A673 (cell line): ENCODE measurements at regions not wholly inside any gene's neighbourhood (a gene's known extent, or its start where the extent isn't known, plus 50 kb on each side); places are given as distances from the start of the nearest gene placed in this dataset.
"Not testable (repeated sequence)": the region's sequence is repeated elsewhere in the genome, so short reads cannot be mapped to it uniquely, and the experiment has no call there.

ENCODE experiments used
- BruUV-seq: library from RNA; stranded (reverse); fragments of 400-500 nt; replicated peaks from 2 replicates; lab custom pipeline; 2021; lab: Mats Ljungman, UMichigan
- CTCF ChIA-PET: fragments of 300-600 bp; sonication (Branson Sonifier 250); formaldehyde crosslinking; loops from one replicate; lab custom pipeline; 2022; ENCODE audit warnings: antibody characterized with exemption; lab: Charles Lee
- POLR2A ChIA-PET: fragments of 300-600 bp; sonication (Branson Sonifier 250); formaldehyde crosslinking; loops from one replicate; lab custom pipeline; 2022; ENCODE audit warnings: antibody characterized with exemption; ENCODE audit not compliant: low non-redundant PET; lab: Charles Lee
- DNase-seq: peaks from one replicate; pipeline ENCODE4 v3.0.0-alpha.2; 2015; ENCODE audit warnings: low spot score
- H3K27ac ChIP-seq: fragments of 200-600 bp; sonication (generic); 2 replicates; pipeline ENCODE4 v1.5.1; 2016; ENCODE audit warnings: mixed run types, low read depth, mild to moderate bottlenecking, mixed read lengths, antibody characterized with exemption, low read length; ENCODE audit not compliant: poor library complexity, severe bottlenecking
- H3K27me3 ChIP-seq: fragments of 200-600 bp; sonication (generic); replicated peaks from 2 replicates; pipeline ENCODE4 v1.6.1; 2017; ENCODE audit warnings: mixed run types, low read depth, mild to moderate bottlenecking, mixed read lengths, antibody characterized with exemption, low read length; ENCODE audit not compliant: insufficient read depth, poor library complexity
- H3K36me3 ChIP-seq: fragments of 200-600 bp; sonication (generic); 2 replicates; pipeline ENCODE4 v1.6.1; 2016; ENCODE audit warnings: mixed run types, mild to moderate bottlenecking, mixed read lengths, antibody characterized with exemption, low read length; ENCODE audit not compliant: insufficient read depth, poor library complexity, severe bottlenecking
- H3K4me1 ChIP-seq: fragments of 200-600 bp; sonication (generic); 2 replicates; pipeline ENCODE4 v1.6.1; 2017; ENCODE audit warnings: mixed run types, mild to moderate bottlenecking, mixed read lengths, antibody characterized with exemption, low read length; ENCODE audit not compliant: insufficient read depth, poor library complexity, severe bottlenecking
- H3K4me3 ChIP-seq: fragments of 200-600 bp; sonication (generic); 2 replicates; pipeline ENCODE4 v1.5.1; 2016; ENCODE audit warnings: low read depth, mixed run types, mild to moderate bottlenecking, mixed read lengths, low read length; ENCODE audit not compliant: poor library complexity, severe bottlenecking
- H3K9me3 ChIP-seq: fragments of 200-600 bp; sonication (generic); 2 replicates; pipeline ENCODE4 v1.6.1; 2016; ENCODE audit warnings: mixed run types, low read depth, mild to moderate bottlenecking, mixed read lengths, antibody characterized with exemption, low read length; ENCODE audit not compliant: poor library complexity, severe bottlenecking
- EZH2 ChIP-seq: fragments of 200-600 bp; sonication (generic); IDR thresholded peaks from 2 replicates; pipeline ENCODE4 v1.6.1; 2017; ENCODE audit warnings: borderline replicate concordance, low read depth, mild to moderate bottlenecking, mixed read lengths, antibody characterized with exemption, low read length; ENCODE audit not compliant: poor library complexity, severe bottlenecking
- intact Hi-C: fragments of 100-400 bp; cut with micrococcal nuclease; formaldehyde crosslinking; loops from one replicate; pipeline ENCODE4 v1.10.0; 2022; ENCODE audit not compliant: unreplicated experiment
- TF ChIP-seq, protein P1 (sequence below): fragments of 300-800, 200-600 bp; sonication (generic); conservative IDR thresholded peaks from 2 replicates; pipeline ENCODE4 v1.5.1; 2017; ENCODE audit warnings: low read depth, mild to moderate bottlenecking, antibody characterized with exemption, low read length, moderate library complexity, mixed read lengths

DNA sequence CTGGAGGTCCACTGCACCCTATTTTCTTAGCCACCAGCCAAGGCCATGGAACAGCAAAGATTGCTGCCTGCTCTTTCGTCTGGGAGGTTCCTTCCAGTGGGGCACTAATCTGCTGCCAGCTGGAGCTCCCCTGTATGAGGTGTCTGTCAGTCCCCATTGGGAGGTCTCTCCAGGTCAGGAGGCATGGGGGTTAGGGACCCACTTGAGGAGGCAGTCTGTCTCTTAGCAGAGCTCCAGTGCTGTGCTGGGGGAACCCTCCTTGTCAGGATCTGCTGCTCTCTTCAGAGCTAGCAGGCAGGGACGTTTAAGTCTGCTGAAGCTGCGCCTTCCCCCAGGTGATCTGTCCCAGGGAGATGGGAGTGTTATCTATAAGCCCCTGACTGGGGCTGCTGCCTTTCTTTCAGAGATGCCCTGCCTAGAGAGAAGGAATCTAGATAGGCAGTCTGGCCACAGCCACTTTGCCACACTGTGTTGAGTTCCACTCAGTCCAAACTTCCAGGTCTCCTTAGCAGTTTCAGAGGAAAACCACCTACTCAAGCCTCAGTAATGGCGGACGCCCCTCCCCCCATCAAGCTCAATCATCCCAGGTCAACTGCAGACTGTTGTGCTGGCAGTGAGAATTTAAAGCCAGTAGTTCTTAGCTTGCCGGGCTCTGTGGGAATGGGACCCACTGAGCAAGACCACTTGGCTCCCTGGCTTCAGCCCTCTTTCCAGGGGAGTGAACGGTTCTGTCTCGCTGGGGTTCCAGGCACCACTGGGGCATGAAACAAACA is 317.7 kb downstream of the LRRC70 start:
- POLR2A ChIA-PET, result no interaction called here
- TF ChIP-seq EZH2, result no peak
- TF ChIP-seq, protein P1, sequence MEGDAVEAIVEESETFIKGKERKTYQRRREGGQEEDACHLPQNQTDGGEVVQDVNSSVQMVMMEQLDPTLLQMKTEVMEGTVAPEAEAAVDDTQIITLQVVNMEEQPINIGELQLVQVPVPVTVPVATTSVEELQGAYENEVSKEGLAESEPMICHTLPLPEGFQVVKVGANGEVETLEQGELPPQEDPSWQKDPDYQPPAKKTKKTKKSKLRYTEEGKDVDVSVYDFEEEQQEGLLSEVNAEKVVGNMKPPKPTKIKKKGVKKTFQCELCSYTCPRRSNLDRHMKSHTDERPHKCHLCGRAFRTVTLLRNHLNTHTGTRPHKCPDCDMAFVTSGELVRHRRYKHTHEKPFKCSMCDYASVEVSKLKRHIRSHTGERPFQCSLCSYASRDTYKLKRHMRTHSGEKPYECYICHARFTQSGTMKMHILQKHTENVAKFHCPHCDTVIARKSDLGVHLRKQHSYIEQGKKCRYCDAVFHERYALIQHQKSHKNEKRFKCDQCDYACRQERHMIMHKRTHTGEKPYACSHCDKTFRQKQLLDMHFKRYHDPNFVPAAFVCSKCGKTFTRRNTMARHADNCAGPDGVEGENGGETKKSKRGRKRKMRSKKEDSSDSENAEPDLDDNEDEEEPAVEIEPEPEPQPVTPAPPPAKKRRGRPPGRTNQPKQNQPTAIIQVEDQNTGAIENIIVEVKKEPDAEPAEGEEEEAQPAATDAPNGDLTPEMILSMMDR, result no peak
- Histone ChIP-seq H3K27me3 (no peaks in the 10 kb centered on the region), H3K36me3 (no peaks in the 10 kb centered on the region), H3K9me3 (no peaks in the 10 kb centered on the region), H3K4me1 (no peaks in the 10 kb centered on the region), H3K27ac (no peak overlapping the region), H3K4me3 (no peak overlapping the region)
- DNase-seq, result no peak
- no TSS peak for BruUV-seq
- CTCF ChIA-PET, result no interaction called here
- intact Hi-C loops, result no loop called here

DNA sequence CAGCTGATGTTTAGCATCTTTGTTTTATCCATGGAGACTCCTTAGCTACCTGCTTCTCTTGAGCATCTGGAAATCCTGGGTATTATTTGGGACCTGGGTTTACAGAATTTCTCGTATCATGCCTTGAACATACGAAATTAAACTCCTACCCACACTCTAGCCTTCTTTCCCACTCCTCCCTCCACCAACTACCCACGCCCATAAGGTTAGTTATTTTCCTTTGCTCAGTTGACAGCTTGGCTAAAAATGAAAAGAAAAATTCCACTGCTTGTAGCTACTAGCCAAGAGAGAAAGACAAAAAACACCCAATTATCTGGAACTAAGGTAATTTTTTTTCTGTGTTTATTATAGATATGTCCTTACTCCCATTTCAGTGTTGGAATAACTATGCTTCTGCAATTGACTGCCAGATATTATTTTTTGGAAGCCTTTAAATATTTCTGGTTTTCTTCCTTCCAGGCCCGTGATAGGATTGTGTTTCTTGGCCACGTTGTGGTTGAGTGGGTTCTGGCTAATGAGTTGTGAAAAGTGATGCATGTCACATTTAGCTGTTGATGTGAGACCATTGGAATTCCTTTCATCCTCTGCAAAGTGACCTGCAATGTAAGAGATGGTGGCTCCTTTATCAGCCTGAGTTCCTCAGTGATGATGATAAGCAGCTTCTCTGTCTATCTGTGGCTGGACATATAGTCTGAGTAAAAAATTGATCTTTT is 308.1 kb downstream of the LRRC70 start:
- no peaks in the 10 kb centered on the region for H3K9me3 ChIP-seq
- no TSS peak for BruUV-seq
- intact Hi-C loops, result no loop called here
- H3K36me3 ChIP-seq, result no peaks in the 10 kb centered on the region
- no peak for TF ChIP-seq EZH2
- TF ChIP-seq, protein P1, result no peak
- no peaks in the 10 kb centered on the region for H3K4me1 ChIP-seq
- ChIA-PET CTCF (no interaction called here), POLR2A (interaction anchor here (0.8 kb wide), 1 partner anchor 162 kb away, joined by 3 read pairs; no protein-coding TSS in a partner anchor)
- H3K27ac ChIP-seq, result no peak overlapping the region
- no peak overlapping the region for H3K4me3 ChIP-seq
- H3K27me3 ChIP-seq, result peaks cover 7% of the 10 kb centered on the region
- DNase-seq, result no peak

DNA sequence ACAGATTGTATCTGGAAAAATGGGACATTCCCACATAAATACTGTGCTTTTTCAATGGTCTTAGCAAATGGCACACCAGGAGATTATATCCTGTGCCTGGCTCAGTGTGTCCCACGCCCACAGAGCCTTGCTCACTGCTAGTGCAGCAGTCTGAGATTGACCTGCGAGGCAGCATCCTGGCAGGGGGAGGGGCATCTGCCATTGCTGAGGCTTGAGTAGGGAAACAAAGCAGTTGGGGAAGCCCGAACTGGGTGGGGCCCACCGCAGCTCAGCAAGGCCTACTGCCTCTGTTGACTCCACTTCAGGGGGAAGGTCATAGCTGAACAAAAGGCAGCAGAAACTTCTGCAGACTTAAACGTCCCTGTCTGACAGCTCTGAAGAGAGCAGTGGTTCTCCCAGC is 258.7 kb downstream of the LRRC70 start:
- intact Hi-C loops, H3K4me3 ChIP-seq, H3K36me3 ChIP-seq, H3K27me3 ChIP-seq, POLR2A ChIA-PET, H3K9me3 ChIP-seq, H3K4me1 ChIP-seq, DNase-seq, BruUV-seq, CTCF ChIA-PET, H3K27ac ChIP-seq: not testable (repeated sequence)
